DOHH2 (cell line): ENCODE measurements at regions not wholly inside any gene's neighbourhood (a gene's known extent, or its start where the extent isn't known, plus 50 kb on each side); places are given as distances from the start of the nearest gene placed in this dataset.

Experiments used
- EZH2phosphoT487 ChIP-seq: fragments of 200-600 bp; sonication (generic); IDR thresholded peaks from 2 replicates; pipeline ENCODE4 v1.6.1; 2017; ENCODE audit warnings: borderline replicate concordance, mild to moderate bottlenecking, antibody characterized with exemption, low read length, moderate library complexity, mixed read lengths
- TF ChIP-seq, protein P1 (sequence below): fragments of 200-600 bp; sonication (generic); IDR thresholded peaks from one replicate; pipeline ENCODE4 v1.5.1; 2014; ENCODE audit warnings: antibody characterized with exemption, mild to moderate bottlenecking, low read depth, low read length; ENCODE audit not compliant: poor library complexity, severe bottlenecking

DNA sequence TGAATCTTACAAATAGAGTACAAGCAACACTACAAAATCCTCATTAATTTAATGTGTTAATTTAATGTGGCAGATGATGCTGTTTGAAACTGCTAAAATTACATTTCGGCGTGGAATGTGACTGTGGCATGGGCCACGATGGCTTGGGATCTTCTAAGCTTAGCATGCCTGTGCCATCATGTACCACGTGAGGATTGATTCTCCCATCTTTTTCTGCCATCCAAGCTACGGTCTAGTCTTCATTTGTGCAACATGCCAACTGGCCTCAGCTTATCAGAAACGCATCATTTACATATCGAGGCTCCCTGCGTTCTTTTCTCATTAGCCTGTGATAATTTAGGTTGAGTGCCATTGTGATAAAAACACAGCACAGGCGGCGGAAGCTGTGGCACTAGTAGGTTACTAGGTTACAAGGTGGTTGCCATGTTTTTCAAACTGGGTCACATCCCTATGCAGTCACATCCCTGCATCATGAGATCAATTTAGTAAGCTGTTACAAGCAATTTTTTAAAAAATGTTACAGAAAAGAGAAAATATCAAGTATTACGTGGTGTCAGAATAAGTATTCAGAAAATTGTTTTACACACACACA lies 189.9 kb upstream of the RBPJ start:
- TF ChIP-seq, protein P1, sequence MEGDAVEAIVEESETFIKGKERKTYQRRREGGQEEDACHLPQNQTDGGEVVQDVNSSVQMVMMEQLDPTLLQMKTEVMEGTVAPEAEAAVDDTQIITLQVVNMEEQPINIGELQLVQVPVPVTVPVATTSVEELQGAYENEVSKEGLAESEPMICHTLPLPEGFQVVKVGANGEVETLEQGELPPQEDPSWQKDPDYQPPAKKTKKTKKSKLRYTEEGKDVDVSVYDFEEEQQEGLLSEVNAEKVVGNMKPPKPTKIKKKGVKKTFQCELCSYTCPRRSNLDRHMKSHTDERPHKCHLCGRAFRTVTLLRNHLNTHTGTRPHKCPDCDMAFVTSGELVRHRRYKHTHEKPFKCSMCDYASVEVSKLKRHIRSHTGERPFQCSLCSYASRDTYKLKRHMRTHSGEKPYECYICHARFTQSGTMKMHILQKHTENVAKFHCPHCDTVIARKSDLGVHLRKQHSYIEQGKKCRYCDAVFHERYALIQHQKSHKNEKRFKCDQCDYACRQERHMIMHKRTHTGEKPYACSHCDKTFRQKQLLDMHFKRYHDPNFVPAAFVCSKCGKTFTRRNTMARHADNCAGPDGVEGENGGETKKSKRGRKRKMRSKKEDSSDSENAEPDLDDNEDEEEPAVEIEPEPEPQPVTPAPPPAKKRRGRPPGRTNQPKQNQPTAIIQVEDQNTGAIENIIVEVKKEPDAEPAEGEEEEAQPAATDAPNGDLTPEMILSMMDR = no peak
- no peak for TF ChIP-seq EZH2phosphoT487
